ENCODE measurements at regions not wholly inside any gene's neighbourhood (a gene's known extent, or its start where the extent isn't known, plus 50 kb on each side); places are given as distances from the start of the nearest gene placed in this dataset.

- no peak for TF ChIP-seq CTCF (IDR thresholded peaks at IDR 0.05)
- Histone ChIP-seq H3K27me3 (no peaks in the 10 kb centered on the region), H3K4me1 (no peaks in the 10 kb centered on the region), H3K36me3 (no peaks in the 10 kb centered on the region), H3K27ac (no peak overlapping the region), H3K4me3 (no peak overlapping the region), H3K9me3 (peaks cover 0 to 17% of the 10 kb centered on the region in 2 donors)
- no peak for DNase-seq (ENCODE audit: low spot score)
Measured at GRCh38 chr1:79681382-79681781, 674.9 kb upstream of the ADGRL4 start.

GRCh38 chr1:79679916-79680315, 673.4 kb upstream of the ADGRL4 start:
- no peak for TF ChIP-seq CTCF (IDR thresholded peaks at IDR 0.05)
- H3K9me3 ChIP-seq, result peaks cover 0 to 17% of the 10 kb centered on the region in 2 donors

GRCh38 chr1:79667848-79668696, 661.5 kb upstream of the ADGRL4 start:
- Histone ChIP-seq H3K4me1 (no peaks in the 10 kb centered on the region), H3K9me3 (no peaks in the 10 kb centered on the region), H3K27ac (no peak overlapping the region), H3K4me3 (no peak overlapping the region), H3K36me3 (no peaks in the 10 kb centered on the region), H3K27me3 (no peaks in the 10 kb centered on the region)
- DNase-seq (ENCODE audit: low spot score), result no peak
- no peak for TF ChIP-seq CTCF (IDR thresholded peaks at IDR 0.05)

More at GRCh38 chr1:79679916-79680315, 673.4 kb upstream of the ADGRL4 start:
- DNase-seq (ENCODE audit: low spot score), result no peak
- Histone ChIP-seq H3K4me3 (no peak overlapping the region), H3K27ac (no peak overlapping the region), H3K27me3 (no peaks in the 10 kb centered on the region), H3K36me3 (no peaks in the 10 kb centered on the region), H3K4me1 (no peaks in the 10 kb centered on the region)

- DNase-seq (ENCODE audit: low spot score), result no peak
- no peaks in the 10 kb centered on the region for H3K27me3 ChIP-seq
- H3K27ac ChIP-seq, result no peak overlapping the region
- H3K9me3 ChIP-seq, result no peaks in the 10 kb centered on the region
- no peak for TF ChIP-seq CTCF (IDR thresholded peaks at IDR 0.05)
- H3K4me1 ChIP-seq, result no peaks in the 10 kb centered on the region
- no peaks in the 10 kb centered on the region for H3K36me3 ChIP-seq
- H3K4me3 ChIP-seq, result no peak overlapping the region
Measured at GRCh38 chr1:79667166-79667565, 660.6 kb upstream of the ADGRL4 start.

- H3K27ac ChIP-seq, result no peak overlapping the region
- DNase-seq (ENCODE audit: low spot score), result no peak
- no peak overlapping the region for H3K4me3 ChIP-seq
- H3K36me3 ChIP-seq, result no peaks in the 10 kb centered on the region
- no peaks in the 10 kb centered on the region for H3K4me1 ChIP-seq
- TF ChIP-seq CTCF (IDR thresholded peaks at IDR 0.05), result no peak
- no peaks in the 10 kb centered on the region for H3K9me3 ChIP-seq
- H3K27me3 ChIP-seq, result no peaks in the 10 kb centered on the region
Measured at GRCh38 chr1:79663916-79664315, 657.4 kb upstream of the ADGRL4 start.

GRCh38 chr1:79662596-79662995, 656.1 kb upstream of the ADGRL4 start:
- Histone ChIP-seq H3K36me3 (no peaks in the 10 kb centered on the region), H3K9me3 (no peaks in the 10 kb centered on the region), H3K4me1 (no peaks in the 10 kb centered on the region), H3K4me3 (no peak overlapping the region), H3K27ac (no peak overlapping the region), H3K27me3 (no peaks in the 10 kb centered on the region)
- no peak for TF ChIP-seq CTCF (IDR thresholded peaks at IDR 0.05)
- DNase-seq (ENCODE audit: low spot score), result no peak

Data from right atrium auricular region (tissue), 2 donors.